SH-SY5Y (cell line): ENCODE measurements at regions not wholly inside any gene's neighbourhood (a gene's known extent, or its start where the extent isn't known, plus 50 kb on each side); places are given as distances from the start of the nearest gene placed in this dataset.

Source experiments
- GATA2 ChIP-seq: IDR thresholded peaks from 2 replicates; pipeline ENCODE4 v1.6.1; 2011; ENCODE audit warnings: mild to moderate bottlenecking, low read depth, low read length
- GATA3 ChIP-seq: IDR thresholded peaks from 2 replicates; pipeline ENCODE4 v1.6.1; 2011; ENCODE audit warnings: low read depth, mild to moderate bottlenecking, low read length, moderate library complexity

- TF ChIP-seq GATA3 (no peak), GATA2 (no peak)
Observed at GRCh38 chr14:87094913-87095312, 898.1 kb downstream of the GALC start.
